Ureter (tissue), 1 donor: ENCODE measurements at regions not wholly inside any gene's neighbourhood (a gene's known extent, or its start where the extent isn't known, plus 50 kb on each side); places are given as distances from the start of the nearest gene placed in this dataset.

Experiments
- DNase-seq: peaks from one replicate; pipeline ENCODE4 v3.0.0-alpha.2; 2020; ENCODE audit warnings: low spot score
- donor health status: DM: yes; HTN: yes; CAD: no.

DNA sequence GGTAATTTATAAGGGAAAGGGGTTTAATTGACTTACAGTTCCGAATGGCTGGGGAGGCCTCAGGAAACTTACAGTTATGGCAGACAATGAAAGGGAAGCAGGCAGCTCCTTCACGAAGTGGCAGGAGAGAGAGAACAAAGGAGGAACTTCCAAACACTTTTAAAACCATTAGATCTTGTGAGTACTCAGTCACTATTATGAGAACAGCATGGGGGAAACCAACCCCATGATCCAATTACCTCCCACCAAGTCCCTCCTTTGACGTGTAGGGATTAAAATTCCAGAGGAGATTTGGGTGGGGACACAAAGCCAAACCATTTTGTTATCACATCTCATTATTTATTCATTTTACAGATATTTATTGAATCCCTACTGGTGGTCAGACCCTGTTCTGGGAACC is 822.8 kb downstream of the GALC start:
- no peak for DNase-seq

DNA sequence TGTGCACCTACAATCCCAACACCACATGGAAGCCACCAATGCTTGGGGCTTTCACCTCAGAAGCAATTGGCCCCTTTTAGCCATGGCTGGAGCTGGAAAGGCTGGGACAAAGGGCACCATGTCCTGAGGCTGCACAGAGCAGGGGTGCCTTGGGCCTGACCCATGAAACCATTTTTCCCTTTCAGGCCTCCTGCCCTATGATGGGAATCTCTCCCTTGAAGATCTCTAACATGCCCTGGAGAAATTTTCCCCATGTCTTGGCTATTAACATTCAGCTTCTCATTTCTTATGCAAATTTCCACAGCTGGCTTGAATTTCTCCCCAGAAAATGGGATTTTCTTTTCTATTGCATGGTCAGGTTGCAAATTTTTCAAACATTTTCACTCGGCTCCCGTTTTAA is 823.6 kb downstream of the GALC start:
- DNase-seq, result no peak

GRCh38 chr14:87161502-87161901 is 831.5 kb downstream of the GALC start:
- DNase-seq, result no peak

DNA sequence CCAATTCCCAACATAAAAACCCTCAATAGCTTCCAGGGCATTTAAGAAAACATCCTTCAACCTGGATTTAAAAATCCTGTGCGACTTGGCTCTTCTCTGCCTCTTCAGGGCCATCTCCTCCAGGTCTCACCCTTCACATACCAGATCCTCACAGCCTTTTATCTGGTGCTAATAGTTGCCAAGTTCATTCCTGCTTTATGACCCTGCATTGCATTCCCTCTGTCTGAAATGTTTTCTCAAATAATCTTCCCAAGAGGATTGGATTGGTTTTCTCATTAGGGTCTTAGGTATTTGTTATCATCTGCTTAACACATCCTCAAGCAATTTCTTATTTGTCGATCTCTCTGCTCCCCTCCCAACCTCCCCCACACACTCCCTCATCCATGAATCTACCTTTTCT is 832.0 kb downstream of the GALC start:
- DNase-seq, result no peak

- DNase-seq, result no peak
Observed at GRCh38 chr14:87158283-87158682, 834.7 kb downstream of the GALC start.

- no peak for DNase-seq
Observed at GRCh38 chr14:87156878-87157277, 836.1 kb downstream of the GALC start.

DNA sequence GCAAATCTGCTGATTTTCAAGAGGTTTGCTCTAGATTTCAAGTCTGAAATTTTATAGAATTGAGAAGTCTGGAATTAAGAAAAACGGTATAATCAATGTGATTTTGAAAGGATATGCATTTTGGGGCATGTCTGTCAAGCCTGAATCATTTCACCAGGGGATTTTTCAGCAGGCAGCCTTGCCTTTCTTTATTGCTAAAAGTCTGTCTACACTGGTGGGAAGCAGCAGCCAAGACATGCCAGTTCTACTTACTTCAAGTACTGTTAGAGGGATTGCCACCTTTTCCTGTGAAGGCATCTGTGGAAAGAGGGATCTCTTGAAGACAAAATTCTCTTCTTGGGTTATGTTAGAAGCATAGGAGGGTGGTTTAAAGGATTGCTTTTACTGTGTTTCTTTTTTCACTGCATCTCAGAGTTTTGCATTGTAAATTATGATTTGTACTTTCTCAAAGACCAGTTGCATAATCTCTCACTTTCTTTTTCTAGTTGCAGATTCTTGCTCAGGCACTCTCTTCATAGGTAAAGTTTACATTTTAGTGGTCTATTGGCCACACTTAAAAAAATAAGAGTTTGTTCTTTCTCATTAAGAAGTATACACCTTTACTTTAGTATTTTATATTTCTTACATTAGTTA is 837.0 kb downstream of the GALC start:
- no peak for DNase-seq

DNA sequence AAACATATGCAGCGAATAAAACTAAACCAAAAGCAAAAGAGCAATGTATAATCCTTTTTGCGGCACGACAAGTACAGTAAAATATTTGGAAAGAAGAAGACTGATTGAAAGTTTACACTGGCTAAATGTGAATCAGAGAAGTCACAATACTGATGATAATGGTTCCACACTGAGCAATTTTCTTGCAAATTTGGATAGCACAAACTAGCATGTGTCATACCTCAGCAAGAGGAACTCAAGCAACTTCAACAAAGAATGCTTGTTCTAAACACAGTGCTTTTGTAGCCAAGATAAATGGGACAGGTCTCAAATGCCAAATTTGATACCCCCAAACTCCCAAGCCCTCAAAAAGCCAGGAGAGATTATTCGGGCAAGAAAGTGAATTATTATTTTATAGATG is 839.1 kb downstream of the GALC start:
- no peak for DNase-seq

DNA sequence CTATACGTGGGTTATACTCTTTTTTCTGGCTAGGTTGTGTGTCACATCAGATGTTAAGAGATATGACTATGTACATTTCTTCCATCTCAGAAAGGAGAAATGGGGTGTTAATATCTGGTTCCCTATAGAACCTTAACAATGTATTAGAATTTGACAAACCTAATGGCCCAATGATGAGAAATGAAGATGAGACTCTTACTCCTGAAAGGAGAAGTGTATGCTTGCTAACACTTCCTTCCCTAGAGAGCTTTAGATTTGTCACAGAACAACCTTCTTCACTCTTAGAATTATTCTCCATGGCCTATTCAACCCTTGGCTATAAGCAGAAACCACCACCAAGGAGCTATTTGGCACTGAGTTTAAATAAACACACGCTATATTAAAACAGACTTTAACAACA is 839.6 kb downstream of the GALC start:
- DNase-seq, result no peak

- no peak for DNase-seq
Observed at GRCh38 chr14:87152693-87153092, 840.3 kb downstream of the GALC start.

DNA sequence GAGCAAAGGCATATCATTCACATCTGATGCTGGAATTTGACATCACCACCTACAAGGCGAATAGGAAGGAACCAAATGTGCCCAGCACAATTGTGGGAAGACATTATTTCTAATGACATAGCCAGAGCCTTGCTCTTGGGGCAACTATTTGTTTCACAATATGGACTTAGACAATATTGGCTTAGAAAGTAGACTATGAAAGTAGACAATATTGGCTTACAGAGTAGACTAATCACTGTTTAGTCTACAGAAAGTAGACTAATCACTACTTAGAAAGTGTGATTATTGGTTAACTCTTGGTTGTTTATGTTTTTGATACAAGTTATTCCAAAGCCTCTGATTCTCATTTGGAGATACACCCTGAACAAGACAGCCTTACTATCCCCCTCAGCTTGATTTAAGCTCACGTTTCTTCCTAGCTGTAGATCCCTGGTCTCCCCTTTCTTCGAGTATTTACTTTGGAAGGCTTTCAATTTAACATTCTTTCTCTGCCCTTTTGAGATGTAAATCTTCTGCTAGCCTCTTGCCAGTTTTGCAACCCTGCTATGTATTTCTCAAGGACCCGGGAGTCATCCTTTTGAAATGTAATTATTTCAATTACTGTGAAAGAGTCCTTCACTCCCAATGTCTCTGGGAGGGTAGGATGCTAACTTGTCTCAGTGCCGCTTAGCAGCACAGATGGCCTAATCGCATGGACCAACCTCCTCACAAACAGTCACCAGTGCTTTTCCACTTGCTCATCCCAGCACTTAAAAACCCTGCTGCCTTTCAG is 843.2 kb downstream of the GALC start:
- no peak for DNase-seq

DNA sequence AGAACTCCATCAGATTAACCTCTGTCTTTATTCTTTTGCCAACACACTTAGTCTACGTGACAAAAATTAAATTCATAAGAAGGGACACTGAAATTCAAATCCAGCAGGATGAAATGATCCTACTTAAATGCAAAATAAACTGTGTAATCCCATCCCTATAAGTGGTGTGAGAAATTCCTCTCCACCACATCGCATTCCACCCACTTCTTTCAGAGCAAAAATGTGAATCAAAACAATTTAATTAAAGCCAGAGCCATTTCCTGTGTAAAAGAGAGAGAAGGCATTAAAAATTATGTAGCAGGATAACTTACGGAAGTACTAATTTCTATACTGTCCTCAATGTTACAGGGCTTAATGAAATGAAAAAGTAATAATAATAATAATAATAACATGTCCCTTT is 844.3 kb downstream of the GALC start:
- DNase-seq, result no peak

DNA sequence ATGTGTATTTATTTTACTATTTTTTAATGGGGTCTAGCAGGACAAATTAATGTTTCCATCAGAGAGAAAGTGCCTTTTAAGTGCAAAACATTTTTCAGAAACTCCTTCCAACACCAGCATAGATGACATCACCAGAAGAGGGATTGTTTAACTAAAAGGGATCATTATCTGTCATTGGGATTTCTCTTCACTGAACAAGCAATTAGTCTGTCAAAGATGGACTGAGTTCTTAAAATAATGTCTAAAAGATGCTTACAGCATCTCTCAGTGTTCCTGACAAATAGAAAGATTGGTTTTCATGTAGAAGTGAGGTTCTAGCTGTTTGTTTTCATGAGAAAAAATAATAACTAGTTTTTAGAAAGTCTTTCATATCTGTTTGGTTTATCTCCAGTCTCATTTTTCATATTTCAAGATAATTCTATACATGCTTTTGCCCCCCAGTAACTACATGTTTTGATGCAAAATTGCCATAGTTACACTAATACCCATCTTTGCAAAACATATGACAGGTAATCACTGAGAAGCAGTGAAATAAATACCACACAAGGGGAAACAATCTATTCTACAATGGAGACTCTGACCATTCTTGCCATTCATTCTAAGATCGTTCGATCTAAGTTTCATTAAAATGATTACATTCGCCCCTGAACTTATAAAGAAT is 850.3 kb downstream of the GALC start:
- no peak for DNase-seq

DNA sequence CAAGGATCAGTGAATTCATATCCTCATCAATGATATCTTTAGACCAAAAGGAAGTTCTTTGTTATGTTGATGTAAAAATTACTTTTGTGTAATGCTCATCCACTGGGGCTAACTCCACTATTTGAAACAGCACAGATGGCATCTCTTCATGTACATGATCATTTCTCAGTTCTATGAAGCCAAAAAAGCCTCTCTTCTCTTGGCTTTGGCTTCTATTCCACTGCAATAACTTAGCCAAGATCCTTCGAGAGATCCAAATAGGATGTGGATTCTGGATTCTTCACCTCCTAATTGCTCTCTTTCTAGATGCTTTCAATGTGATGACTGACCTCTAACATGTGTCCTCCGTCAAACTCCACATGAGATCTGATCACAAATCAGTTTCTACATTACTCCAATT is 851.2 kb downstream of the GALC start:
- no peak for DNase-seq

- no peak for DNase-seq
Observed at GRCh38 chr14:87139299-87139698, 853.7 kb downstream of the GALC start.

GRCh38 chr14:87133073-87133801 is 859.7 kb downstream of the GALC start:
- no peak for DNase-seq

DNA sequence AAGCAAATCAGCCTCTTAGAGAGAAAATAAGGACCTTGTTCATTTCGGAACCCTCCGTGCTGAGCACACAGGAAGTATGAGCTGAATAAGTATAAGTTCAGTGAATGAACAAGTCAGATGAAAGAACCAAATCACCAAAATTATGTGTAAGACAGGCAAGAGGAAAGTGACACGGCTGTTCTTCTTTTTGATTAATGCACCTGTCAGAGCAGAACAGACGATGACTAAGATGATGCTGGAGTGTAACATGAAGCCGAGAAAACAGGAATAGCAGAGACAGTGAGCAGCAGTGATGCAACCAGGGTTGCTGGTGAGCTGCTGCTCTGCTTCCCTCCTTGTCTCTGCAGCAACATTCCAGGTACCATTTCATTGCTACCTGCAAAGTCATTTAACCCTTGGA is 861.1 kb downstream of the GALC start:
- DNase-seq, result no peak

DNA sequence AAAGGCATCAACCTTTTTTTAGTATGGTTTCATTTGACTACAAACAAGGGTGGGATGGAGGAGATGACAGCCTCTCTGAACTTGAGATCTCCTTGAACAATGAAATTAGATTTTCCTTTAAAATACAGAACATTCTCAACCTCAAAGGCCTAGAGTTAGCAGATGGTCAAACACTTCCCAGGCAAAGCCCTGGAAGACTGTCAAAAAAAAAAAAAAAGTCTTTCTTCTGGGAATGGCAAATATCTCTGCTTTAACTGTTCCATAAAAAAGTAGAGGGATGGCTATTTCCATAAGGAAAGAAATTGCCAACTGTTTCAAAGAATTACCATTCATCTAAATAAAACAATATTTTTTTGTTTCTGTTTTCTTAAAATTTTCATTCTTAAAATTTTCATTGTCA is 870.8 kb downstream of the GALC start:
- DNase-seq, result no peak

- DNase-seq, result no peak
Observed at GRCh38 chr14:87121716-87122115, 871.3 kb downstream of the GALC start.

GRCh38 chr14:87115234-87115633 is 877.7 kb downstream of the GALC start:
- DNase-seq, result no peak

- DNase-seq, result no peak
Observed at GRCh38 chr14:87113286-87113685, 879.7 kb downstream of the GALC start.

- DNase-seq, result no peak
Observed at GRCh38 chr14:87111741-87112140, 881.2 kb downstream of the GALC start.

DNA sequence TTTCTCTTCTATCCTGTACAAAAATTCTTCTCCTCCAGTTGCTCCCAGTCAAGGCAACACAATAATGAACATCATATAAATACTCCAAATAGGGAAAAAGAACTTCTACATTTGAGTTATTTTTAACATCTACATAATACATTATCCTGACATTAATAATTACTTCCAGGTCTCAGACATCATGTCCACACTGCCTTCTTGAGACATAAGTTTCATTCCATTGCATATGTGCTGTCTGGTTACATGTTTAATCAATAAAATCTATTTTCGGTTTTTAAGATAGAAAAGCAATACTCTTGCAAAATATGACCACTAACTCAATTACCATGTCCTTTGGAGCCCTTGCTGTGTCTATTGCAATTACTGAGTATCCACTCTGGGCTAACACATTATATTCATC is 881.9 kb downstream of the GALC start:
- no peak for DNase-seq
